Lung microvascular endothelial cell (primary cell): ENCODE measurements at regions not wholly inside any gene's neighbourhood (a gene's known extent, or its start where the extent isn't known, plus 50 kb on each side); places are given as distances from the start of the nearest gene placed in this dataset.
"Not testable (repeated sequence)": the region's sequence is repeated elsewhere in the genome, so short reads cannot be mapped to it uniquely, and the experiment has no call there.

ENCODE experiments used
- DNase-seq, 2 donors: peaks; one replicate each; pipeline versions ENCODE4 v3.0.0 to v3.0.0-alpha.2; 2010; ENCODE audit warnings: low read depth in 2 of 2

DNA sequence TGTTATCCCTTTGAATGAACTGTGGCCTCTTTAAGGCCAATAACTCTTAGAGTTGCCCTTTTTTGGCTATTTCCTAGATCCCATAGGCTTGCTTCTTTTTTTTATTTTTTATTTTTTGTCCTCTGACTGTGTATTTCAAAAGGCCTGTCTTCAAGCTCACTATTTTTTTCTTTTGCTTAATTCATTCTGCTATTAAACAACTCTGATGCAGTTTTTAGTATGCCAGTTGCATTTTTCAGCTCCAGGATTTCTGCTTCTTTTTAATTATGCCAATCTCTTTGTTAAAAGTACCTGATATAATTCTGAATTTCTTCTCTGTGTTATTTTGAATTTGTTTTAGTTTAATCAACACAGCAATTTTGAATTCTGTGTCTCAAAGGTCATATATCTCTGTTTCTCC is 912.1 kb downstream of the PLOD2 start:
- no peak for DNase-seq

DNA sequence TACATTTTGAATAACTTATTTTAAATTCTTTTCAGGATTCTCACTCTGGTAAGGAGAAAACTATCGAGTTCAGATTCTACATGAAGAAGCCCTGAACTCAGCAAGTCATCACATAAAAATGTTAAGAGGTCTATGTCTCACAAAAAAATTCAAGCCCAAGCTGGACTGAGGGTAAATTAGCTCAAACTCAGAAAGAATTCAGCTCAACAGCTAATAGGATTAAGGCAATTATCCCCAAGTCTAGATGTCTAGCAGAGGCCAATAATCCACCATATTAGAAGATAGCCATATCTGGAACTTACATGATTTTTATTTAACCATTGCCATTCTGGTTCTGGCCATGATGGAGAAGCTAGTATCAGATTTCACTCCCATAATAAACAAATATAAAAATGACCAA is 909.7 kb downstream of the PLOD2 start:
- no peak for DNase-seq

DNA sequence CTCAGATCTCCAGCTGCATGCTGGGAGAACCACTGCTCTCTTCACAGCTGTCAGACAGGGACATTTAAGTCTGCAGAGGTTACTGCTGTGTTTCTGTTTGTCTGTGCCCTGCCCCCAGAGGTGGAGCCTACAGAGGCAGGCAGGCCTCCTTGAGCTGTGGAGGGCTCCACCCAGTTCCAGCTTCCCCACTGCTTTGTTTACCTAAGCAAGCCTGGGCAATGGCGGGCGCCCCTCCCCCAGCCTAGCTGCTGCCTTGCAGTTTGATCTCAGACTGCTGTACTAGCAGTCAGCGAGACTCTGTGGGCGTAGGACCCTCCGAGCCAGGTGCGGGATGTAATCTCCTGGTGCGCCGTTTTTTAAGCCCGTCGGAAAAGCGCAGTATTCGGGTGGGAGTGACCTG is 903.0 kb downstream of the PLOD2 start:
- DNase-seq: not testable (repeated sequence)

DNA sequence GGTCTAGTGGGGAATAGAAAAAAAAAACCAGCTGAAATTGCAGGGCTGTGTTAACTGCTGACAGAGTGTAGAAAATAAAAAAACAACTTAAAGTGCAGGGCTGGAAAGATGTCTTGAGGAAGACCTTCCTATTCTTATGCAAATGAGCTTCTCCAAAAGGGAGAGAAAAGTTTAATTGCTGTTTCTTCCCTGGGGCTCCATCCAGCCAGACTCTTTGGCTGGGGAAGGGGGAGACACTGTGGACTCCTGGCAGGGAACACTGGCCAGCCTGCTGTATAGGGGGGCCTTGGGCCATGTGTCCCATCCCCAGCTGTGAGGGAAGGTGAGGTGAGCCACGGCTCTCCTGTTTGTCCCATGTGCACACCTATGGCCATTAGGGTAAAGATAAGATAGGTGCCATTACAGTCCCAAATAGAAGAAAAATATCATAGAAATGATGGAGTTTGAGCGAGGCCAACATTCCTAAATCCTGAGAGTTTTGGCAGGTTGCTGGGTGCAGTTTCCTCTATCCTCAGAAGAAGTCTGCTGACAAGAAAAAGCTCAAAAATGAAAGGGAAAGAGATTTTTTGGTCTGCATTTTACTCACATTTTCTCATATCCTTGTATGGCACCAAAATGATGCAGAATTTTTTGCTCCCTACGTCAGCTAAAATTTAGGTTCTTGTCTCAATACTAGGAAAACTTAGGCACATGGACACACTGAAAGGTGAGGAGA is 901.7 kb downstream of the PLOD2 start:
- DNase-seq: no peak

- not testable (repeated sequence) for DNase-seq
Measured at GRCh38 chr3:145263458-145263857, 897.5 kb downstream of the PLOD2 start.

GRCh38 chr3:145266368-145266767 is 894.6 kb downstream of the PLOD2 start:
- DNase-seq: no peak

GRCh38 chr3:145269106-145269505 is 891.9 kb downstream of the PLOD2 start:
- no peak for DNase-seq

DNA sequence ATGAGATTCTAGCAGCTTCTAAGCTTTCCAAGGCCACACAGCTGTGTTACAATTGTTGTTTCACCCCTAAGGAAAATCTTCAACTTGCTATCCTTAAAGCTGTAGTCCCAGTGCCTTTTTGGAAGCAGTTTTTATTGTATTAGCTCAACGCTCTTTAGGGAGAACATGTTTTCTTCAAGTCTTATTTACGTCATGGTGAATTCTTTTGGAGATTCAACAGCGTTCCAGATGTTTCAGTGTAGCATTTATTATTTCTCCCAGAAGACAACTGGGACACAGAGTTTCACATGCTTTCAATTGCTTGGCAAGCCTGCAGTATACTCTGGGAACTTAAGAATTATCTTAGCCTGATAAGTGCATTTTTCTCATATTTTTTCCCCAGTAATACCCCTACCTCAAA is 888.3 kb downstream of the PLOD2 start:
- DNase-seq: no peak

DNA sequence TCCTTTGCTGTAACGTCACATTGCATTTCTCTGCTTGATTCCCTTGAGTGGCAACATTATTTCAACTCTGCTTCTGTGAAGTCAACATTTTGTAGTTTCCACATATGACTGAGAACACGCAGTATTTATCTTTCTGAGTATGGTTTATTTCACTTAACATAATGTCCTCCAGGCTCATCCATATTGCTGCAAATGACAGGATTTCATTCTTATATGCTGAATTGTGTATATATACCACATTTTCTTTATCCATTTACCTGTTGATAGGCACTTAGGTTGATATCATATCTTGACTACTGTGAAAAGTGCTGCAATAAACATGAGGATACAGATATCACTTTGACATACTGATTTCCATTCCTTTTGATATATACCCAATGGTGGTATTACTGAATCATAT is 878.5 kb downstream of the PLOD2 start:
- DNase-seq: no peak

GRCh38 chr3:145286937-145287336 is 874.0 kb downstream of the PLOD2 start:
- no peak for DNase-seq

DNA sequence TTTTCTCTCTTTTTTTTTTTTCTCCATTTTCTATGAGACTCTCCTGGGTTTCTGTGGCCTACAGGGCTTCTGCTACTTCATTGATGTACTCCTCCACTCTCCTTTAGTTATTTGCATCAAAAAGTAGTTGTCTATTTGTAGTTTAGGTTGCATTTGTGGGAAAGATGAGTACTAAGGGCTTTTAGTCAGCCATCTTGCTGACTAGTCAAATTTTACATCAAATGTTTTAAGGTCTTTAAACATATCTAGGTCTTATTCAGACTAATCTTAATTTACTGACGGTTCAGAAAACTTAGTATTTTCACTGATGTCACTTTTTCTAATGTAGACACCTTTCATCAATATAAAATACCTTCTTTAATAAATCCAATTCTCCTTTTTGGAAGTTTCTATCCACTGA is 871.0 kb downstream of the PLOD2 start:
- DNase-seq: no peak

DNA sequence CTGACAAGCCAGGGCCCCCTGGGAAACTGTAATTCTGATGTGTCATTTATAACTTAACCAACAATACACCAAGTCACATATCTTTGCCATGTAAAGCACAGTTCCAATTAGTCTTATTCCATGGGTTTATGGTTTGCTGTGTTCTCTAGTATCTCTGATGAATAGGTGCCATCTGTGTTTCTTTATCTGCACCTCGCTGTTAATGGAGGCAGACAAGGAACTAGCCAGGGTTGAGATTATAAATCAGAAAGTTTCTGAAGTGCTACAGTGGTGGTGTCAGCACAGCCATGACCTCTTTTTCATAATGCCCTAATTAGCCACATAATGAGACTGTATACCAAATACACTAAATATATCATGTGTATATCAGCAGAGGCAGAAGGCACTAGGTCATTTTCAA is 866.4 kb downstream of the PLOD2 start:
- DNase-seq: no peak

GRCh38 chr3:145307272-145307671 is 853.7 kb downstream of the PLOD2 start:
- no peak for DNase-seq

DNA sequence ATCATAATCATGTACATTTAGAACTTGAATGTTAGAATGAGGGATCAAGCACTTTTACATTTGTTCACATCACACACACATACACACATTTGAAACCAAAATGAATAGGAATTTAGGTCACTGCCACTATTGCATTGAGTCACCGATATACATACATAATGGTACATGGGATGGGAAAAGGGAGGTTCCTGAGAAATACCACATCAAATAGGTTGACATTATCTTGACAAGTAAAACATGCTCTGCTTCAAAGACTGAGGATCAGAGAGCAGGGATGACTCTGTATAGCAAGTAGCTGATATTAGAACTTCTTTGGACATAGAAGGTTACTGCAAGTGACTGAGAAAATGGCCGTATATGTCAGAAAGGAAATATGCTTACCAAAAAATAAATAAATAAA is 847.2 kb downstream of the PLOD2 start:
- no peak for DNase-seq

DNA sequence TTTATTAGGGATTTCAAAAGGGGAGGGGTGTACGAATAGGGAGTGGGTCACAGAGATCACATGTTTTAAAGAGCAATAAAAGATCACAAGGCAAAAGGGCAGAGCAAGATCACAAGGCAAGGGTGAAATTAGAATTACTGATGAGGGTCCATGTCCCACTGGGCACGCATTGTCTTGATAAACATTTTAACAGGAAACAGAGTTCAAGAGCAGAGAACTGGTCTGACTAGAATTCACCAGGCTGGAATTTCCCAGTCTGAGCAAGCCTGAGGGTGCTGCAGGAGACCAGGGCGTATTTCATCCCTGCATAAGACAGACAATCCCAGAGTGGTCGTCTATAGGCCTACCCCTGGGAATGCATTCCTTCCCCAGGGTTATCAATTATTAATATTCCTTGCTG is 844.7 kb downstream of the PLOD2 start:
- DNase-seq: not testable (repeated sequence)

DNA sequence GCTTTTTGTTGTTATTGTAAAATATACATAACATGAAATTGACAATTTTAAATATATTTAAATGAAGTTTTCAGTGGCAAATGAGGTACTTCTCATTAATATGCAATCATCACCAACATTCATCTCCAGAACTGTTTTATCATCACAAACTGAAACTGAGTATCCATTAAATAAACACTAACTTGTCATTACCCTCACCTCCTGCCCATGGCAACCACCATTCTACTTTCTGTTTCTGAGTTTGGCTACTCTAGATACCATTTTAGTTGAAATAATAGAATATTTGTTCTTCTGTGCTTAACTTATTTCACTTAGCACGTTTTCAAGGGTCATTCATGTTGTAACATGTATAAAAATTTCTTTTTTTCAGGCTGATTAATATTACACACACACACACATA is 834.3 kb downstream of the PLOD2 start:
- no peak for DNase-seq

DNA sequence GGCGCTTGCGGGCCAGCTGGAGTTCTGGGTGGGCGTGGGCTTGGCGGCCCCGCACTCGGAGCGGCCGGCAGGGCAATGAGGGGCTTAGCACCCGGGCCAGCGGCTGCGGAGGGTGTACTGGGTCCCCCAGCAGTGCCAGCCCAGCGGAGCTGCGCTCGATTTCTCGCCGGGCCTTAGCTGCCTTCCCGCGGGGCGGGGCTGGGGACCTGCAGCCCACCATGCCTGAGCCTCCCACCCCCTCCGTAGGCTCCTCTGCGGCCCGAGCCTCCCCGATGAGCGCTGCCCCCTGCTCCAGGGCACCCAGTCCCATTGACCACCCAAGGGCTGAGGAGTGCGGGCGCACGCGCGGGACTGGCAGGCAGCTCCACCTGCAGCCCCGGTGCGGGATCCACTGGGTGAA is 827.6 kb downstream of the PLOD2 start:
- DNase-seq: not testable (repeated sequence)

- no peak for DNase-seq
Measured at GRCh38 chr3:145333931-145334330, 827.1 kb downstream of the PLOD2 start.

DNA sequence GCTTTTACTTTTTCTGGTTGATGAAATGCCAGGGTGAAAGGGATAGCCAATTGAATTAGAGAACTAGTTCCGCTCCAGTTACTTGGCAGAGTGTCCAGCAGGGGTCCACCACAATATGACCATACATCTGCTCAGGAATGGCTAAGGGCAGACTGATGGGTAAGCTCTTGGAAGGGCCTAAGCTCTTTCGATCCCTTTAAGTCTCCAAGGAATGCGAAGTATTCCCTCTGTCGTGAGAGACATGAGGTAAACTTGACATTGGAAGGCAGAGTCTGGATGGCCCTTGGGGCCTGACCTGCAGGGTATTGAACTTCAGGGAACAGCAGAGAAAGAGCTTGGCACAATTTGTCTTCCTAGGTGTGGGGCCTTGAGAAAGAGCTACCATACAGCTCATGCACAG is 805.8 kb downstream of the PLOD2 start:
- DNase-seq: no peak

- no peak for DNase-seq
Measured at GRCh38 chr3:145357453-145357852, 803.5 kb downstream of the PLOD2 start.

DNA sequence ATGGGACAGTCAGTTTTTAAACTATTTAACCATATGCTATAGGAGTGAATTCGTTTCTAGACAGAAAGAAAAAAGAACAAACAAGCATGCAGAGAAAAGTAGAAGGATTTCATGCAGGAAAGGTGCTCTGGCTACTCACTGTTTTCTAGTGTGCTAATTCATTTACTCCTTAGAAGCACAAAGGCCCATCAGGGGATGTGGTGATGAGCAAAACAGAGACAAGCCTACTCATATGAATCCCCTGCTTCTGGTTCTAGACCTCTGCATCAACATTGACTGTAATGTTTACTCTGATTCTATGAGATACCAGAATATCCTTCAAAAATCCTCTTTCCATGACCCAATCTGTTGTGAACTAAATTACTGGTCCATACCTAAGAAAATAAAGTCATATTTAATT is 801.9 kb downstream of the PLOD2 start:
- DNase-seq: no peak

DNA sequence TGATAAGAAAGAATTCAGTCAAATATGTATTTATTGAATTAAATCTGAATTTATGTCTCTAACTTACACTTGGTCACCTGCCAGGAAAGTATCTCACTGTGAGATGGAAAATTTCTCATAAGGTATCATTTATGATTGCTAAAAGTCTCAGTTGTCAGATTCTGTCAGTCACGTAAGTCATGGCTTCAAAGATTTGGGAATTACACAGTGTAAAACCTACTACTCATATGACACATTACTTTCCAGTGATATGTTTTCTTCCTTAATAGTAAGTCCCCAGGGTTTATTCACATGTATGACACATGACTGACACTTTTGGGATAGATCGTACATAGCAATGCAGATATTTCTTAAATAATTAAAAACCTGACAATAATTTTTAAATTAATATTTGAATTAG is 792.2 kb downstream of the PLOD2 start:
- DNase-seq: no peak

DNA sequence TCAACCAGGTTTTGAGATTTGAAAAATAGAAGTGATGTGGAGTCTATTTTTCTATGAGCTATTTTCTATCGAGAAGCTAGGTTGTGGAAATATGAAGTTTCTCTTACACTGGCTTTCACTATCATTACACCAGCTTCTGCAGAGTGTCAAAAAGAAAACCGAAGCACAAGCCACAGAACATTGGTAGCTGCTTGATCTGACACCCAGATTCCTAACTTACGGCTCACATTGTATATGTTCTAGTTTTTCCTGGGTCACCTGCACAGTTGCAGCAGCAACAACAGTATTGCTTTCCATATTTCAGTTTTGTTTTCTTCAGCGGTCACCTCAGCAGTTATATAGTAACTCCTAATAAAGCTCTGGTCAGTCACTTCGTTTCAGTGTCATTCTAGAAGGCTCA is 790.1 kb downstream of the PLOD2 start:
- no peak for DNase-seq

DNA sequence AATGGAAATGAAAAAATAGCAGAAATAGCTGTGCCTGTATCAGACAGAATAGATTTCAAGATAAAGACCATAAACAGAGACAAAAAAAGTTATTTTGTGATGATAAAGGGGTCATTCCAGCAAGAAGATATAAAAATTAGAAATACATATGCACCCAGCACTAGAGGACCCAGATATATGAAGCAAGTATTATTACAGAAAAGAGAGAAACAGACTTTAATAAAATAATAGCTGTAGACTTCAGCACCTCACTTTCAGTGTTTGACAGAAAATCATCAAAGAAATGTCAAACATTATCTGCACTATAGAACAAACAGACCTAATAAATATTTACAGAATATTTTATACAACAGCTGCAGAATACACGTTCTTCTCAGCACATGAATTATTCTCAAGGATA is 783.7 kb downstream of the PLOD2 start:
- DNase-seq: no peak
